NCI-H128 (cell line): ENCODE measurements at regions not wholly inside any gene's neighbourhood (a gene's known extent, or its start where the extent isn't known, plus 50 kb on each side); places are given as distances from the start of the nearest gene placed in this dataset.

Experiments
- DNase-seq: peaks from one replicate; lab custom pipeline; 2025; ENCODE audit not compliant: unreplicated experiment; lab: John Stamatoyannopoulos, UW

- DNase-seq = no peak
Measured at GRCh38 chr22:47787501-47788227, 1025.2 kb downstream of the TBC1D22A start.

GRCh38 chr22:47786650-47787290 is 1024.3 kb downstream of the TBC1D22A start:
- DNase-seq = no peak

GRCh38 chr22:47784991-47785390 is 1022.5 kb downstream of the TBC1D22A start:
- no peak for DNase-seq

GRCh38 chr22:47784367-47784983 is 1022.0 kb downstream of the TBC1D22A start:
- DNase-seq = no peak

- DNase-seq = no peak
Measured at GRCh38 chr22:47783433-47784366, 1021.2 kb downstream of the TBC1D22A start.

GRCh38 chr22:47782328-47783075 is 1020.1 kb downstream of the TBC1D22A start:
- no peak for DNase-seq

GRCh38 chr22:47781427-47782111 is 1019.1 kb downstream of the TBC1D22A start:
- no peak for DNase-seq

- no peak for DNase-seq
Measured at GRCh38 chr22:47781024-47781423, 1018.6 kb downstream of the TBC1D22A start.

- no peak for DNase-seq
Measured at GRCh38 chr22:47780281-47780875, 1017.9 kb downstream of the TBC1D22A start.

GRCh38 chr22:47779474-47779873 is 1017.0 kb downstream of the TBC1D22A start:
- no peak for DNase-seq

- no peak for DNase-seq
Measured at GRCh38 chr22:47778160-47778658, 1015.8 kb downstream of the TBC1D22A start.

GRCh38 chr22:47777426-47777825 is 1015.0 kb downstream of the TBC1D22A start:
- DNase-seq = no peak

- DNase-seq = no peak
Measured at GRCh38 chr22:47776329-47776728, 1013.9 kb downstream of the TBC1D22A start.

GRCh38 chr22:47775686-47776085 is 1013.2 kb downstream of the TBC1D22A start:
- DNase-seq = no peak

- DNase-seq = no peak
Measured at GRCh38 chr22:47775191-47775590, 1012.7 kb downstream of the TBC1D22A start.

- DNase-seq = no peak
Measured at GRCh38 chr22:47773635-47774034, 1011.2 kb downstream of the TBC1D22A start.

GRCh38 chr22:47772864-47773263 is 1010.4 kb downstream of the TBC1D22A start:
- DNase-seq = no peak

GRCh38 chr22:47769652-47770051 is 1007.2 kb downstream of the TBC1D22A start:
- no peak for DNase-seq

GRCh38 chr22:47768027-47768426 is 1005.6 kb downstream of the TBC1D22A start:
- no peak for DNase-seq
